Thymus (tissue), 11 donors: ENCODE measurements at regions not wholly inside any gene's neighbourhood (a gene's known extent, or its start where the extent isn't known, plus 50 kb on each side); places are given as distances from the start of the nearest gene placed in this dataset.

ENCODE experiments used
- DNase-seq, 9 donors: peaks; one replicate each; pipeline ENCODE4 v3.0.0-alpha.2; 2013; ENCODE audit warnings: low spot score in 9 of 9, low read depth in 6 of 9, missing footprints in 1 of 9
- H3K27ac ChIP-seq, 2 donors: one replicate each; pipeline ENCODE4 v1.5.1; 2013; ENCODE audit warnings: control low read depth in 1 of 2, low read depth in 1 of 2, low read length in 1 of 2, mild to moderate bottlenecking in 1 of 2, moderate library complexity in 1 of 2
- H3K27me3 ChIP-seq, 2 donors: one replicate each; pipeline ENCODE4 v1.5.1; 2013; ENCODE audit warnings: low read length in 1 of 2; ENCODE audit not compliant: control insufficient read depth in 2 of 2, insufficient read depth in 1 of 2
- H3K36me3 ChIP-seq, 2 donors: one replicate each; pipeline ENCODE4 v1.5.1; 2013; ENCODE audit warnings: low read length in 1 of 2, mild to moderate bottlenecking in 1 of 2, moderate library complexity in 1 of 2; ENCODE audit not compliant: control insufficient read depth in 2 of 2, insufficient read depth in 2 of 2
- H3K4me1 ChIP-seq, 2 donors: one replicate each; pipeline ENCODE4 v1.5.1; 2013; ENCODE audit warnings: low read length in 2 of 2; ENCODE audit not compliant: control insufficient read depth in 2 of 2, insufficient read depth in 2 of 2
- H3K4me3 ChIP-seq, 2 donors: one replicate each; pipeline ENCODE4 v1.5.1; 2013; ENCODE audit warnings: low read length in 2 of 2, control low read depth in 1 of 2, mild to moderate bottlenecking in 1 of 2
- H3K9me3 ChIP-seq, 2 donors: one replicate each; pipeline ENCODE4 v1.5.1; 2013; ENCODE audit warnings: low read length in 1 of 2, mild to moderate bottlenecking in 1 of 2; ENCODE audit not compliant: control insufficient read depth in 2 of 2, insufficient read depth in 1 of 2
- WGBS: extraction: QIAGEN DNeasy Blood & Tissue Kit; methylation state at CpG from one replicate; pipeline ENCODE4 v1.1.7; 2013; 5-methylcytosine and 5-hydroxymethylcytosine counted together
- donor health status: healthy.

DNA sequence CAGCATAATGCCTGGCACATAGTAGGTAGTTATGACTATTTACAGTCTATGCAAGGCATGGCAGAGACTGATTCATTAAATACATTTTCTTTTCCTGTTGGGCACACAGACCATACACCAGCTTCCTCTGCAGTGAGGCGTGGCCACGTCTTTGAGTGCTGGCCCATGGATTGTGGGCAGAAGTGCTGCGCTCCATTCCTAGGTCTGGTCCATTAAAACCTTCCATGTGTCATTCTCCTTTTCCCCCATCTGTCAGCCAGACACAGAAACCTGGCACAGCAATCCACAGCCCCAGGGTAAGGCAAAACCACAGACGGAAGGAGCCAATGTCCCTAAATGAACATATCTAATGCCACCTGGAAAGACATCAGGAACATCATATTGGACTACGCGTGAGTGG, 141.9 kb downstream of the TTC32 start:
- DNase-seq: no peak
- Histone ChIP-seq H3K36me3 (no peaks in the 10 kb centered on the region), H3K9me3 (no peaks in the 10 kb centered on the region), H3K27ac (no peak overlapping the region), H3K4me1 (peaks cover 0 to 2% of the 10 kb centered on the region in 2 donors), H3K4me3 (no peak overlapping the region), H3K27me3 (no peaks in the 10 kb centered on the region)
- 82% methylated on average over 6 of the region's 6 CpGs for WGBS

- Histone ChIP-seq H3K27me3 (no peaks in the 10 kb centered on the region), H3K36me3 (no peaks in the 10 kb centered on the region), H3K9me3 (no peaks in the 10 kb centered on the region), H3K27ac (no peak overlapping the region), H3K4me3 (no peak overlapping the region), H3K4me1 (peaks cover 0 to 2% of the 10 kb centered on the region in 2 donors)
- DNase-seq: no peak
- WGBS: 81% methylated on average over 5 of the region's 5 CpGs
Measured at GRCh38 chr2:19758658-19759057, 143.1 kb downstream of the TTC32 start.

- H3K36me3 ChIP-seq: no peaks in the 10 kb centered on the region
- H3K4me3 ChIP-seq: no peak overlapping the region
- DNase-seq: no peak
- peaks cover 0 to 2% of the 10 kb centered on the region in 2 donors for H3K4me1 ChIP-seq
- 88% methylated on average over 3 of the region's 3 CpGs for WGBS
- no peaks in the 10 kb centered on the region for H3K9me3 ChIP-seq
- H3K27ac ChIP-seq: no peak overlapping the region
- H3K27me3 ChIP-seq: no peaks in the 10 kb centered on the region
Measured at GRCh38 chr2:19757586-19757985, 144.2 kb downstream of the TTC32 start.

DNA sequence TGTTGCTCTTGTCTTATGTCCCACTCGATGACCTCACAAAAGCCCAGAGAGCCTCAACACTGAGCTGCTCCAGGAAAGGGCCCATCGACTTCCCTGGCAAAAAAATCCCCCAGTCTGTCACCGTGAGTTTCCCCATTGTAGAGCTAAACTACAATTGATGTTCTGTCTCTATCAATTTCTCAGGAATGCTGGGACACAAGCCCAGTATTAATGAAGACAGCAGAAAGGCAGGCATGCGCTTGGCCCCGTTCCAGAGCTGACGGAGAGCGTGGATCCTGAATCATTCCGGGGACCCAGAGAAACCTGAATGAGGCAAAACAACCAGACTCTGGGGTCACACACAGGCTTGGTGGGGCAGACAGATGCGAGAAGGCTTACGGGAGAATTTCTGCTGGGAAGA, 146.9 kb downstream of the TTC32 start:
- H3K36me3 ChIP-seq: no peaks in the 10 kb centered on the region
- no peaks in the 10 kb centered on the region for H3K27me3 ChIP-seq
- no peak overlapping the region for H3K4me3 ChIP-seq
- 92% methylated on average over 10 of the region's 10 CpGs for WGBS
- no peak for DNase-seq
- peaks cover 0 to 2% of the 10 kb centered on the region in 2 donors for H3K4me1 ChIP-seq
- no peak overlapping the region for H3K27ac ChIP-seq
- no peaks in the 10 kb centered on the region for H3K9me3 ChIP-seq

- H3K9me3 ChIP-seq: no peaks in the 10 kb centered on the region
- H3K36me3 ChIP-seq: no peaks in the 10 kb centered on the region
- H3K4me3 ChIP-seq: no peak overlapping the region
- DNase-seq: no peak
- peaks cover 0 to 2% of the 10 kb centered on the region in 2 donors for H3K4me1 ChIP-seq
- WGBS: 96% methylated on average over 2 of the region's 2 CpGs
- no peaks in the 10 kb centered on the region for H3K27me3 ChIP-seq
- H3K27ac ChIP-seq: no peak overlapping the region
Measured at GRCh38 chr2:19753818-19754217, 148.0 kb downstream of the TTC32 start.

DNA sequence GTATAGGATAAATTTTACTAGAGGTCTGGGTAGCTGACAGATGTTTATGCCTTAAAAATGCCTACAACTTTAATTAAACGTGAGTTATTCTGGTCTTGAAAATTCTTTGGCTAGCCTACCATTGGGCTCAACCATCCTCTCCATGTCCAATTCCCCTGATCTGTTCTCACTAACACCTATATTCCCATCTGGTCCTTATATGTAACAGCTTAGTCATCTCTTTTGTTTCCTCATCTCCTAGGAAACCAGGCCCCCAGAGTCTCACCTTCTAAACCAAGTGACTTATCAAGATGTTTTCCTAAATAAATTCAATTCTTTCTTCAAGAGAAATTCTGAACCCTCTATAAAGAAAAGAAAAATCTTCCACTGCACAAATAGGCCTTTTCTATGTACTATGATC, 148.5 kb downstream of the TTC32 start:
- Histone ChIP-seq H3K4me3 (no peak overlapping the region), H3K9me3 (no peaks in the 10 kb centered on the region), H3K36me3 (no peaks in the 10 kb centered on the region), H3K27me3 (no peaks in the 10 kb centered on the region), H3K4me1 (peaks cover 0 to 2% of the 10 kb centered on the region in 2 donors), H3K27ac (no peak overlapping the region)
- DNase-seq: no peak
- WGBS: 89% methylated on average over 1 of the region's 1 CpG

- Histone ChIP-seq H3K4me1 (peaks cover 0 to under 1% of the 10 kb centered on the region in 2 donors), H3K4me3 (no peak overlapping the region), H3K36me3 (no peaks in the 10 kb centered on the region), H3K27me3 (no peaks in the 10 kb centered on the region), H3K9me3 (no peaks in the 10 kb centered on the region), H3K27ac (no peak overlapping the region)
- no peak for DNase-seq
- 81% methylated on average over 3 of the region's 3 CpGs for WGBS
Measured at GRCh38 chr2:19752500-19752899, 149.3 kb downstream of the TTC32 start.

DNA sequence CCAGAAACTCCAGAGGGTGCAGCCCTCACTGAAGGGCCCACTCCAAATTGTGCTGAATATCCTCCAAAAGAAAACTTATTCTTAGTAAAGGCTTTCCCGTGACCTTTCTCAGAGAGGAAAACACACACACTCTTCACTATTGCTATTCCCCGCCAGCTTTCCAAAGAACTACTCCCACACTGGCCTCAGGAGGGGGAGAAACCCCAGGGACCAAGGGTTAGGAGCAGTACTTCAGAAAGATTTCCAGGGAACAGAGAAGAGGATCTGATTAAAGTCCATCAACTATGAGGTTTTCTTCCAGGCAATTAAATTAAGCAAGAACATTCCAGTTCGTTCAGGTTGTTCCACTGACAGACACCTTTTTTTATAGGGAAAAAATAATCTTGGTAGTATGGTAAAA, 150.2 kb downstream of the TTC32 start:
- no peak for DNase-seq
- H3K27ac ChIP-seq: no peak overlapping the region
- H3K4me3 ChIP-seq: no peak overlapping the region
- H3K9me3 ChIP-seq: no peaks in the 10 kb centered on the region
- WGBS: 89% methylated on average over 3 of the region's 3 CpGs
- no peaks in the 10 kb centered on the region for H3K36me3 ChIP-seq
- no peaks in the 10 kb centered on the region for H3K27me3 ChIP-seq
- H3K4me1 ChIP-seq: no peaks in the 10 kb centered on the region

GRCh38 chr2:19750136-19750535, 151.6 kb downstream of the TTC32 start:
- Histone ChIP-seq H3K9me3 (no peaks in the 10 kb centered on the region), H3K4me3 (no peak overlapping the region), H3K36me3 (no peaks in the 10 kb centered on the region), H3K27ac (no peak overlapping the region), H3K27me3 (no peaks in the 10 kb centered on the region), H3K4me1 (no peaks in the 10 kb centered on the region)
- no peak for DNase-seq
- WGBS: 91% methylated on average over 4 of the region's 4 CpGs

DNA sequence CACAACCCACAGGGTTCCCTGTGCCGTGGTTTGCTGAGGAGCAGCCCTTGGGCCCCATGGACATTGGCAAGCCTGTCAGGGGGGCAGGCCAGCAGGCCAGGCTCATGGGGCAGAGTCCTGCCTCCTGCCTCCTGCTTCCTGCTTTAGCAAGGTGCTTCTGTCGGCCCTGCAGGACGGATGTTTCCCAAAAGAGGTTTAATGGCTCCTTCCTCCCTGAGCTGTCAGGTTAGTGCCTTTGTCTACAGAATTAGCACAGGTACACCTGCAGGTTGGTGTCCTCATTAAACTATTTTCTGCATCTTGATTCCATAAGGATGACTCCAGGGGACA, 152.3 kb downstream of the TTC32 start:
- no peaks in the 10 kb centered on the region for H3K36me3 ChIP-seq
- DNase-seq: no peak
- no peaks in the 10 kb centered on the region for H3K4me1 ChIP-seq
- H3K27me3 ChIP-seq: no peaks in the 10 kb centered on the region
- H3K9me3 ChIP-seq: no peaks in the 10 kb centered on the region
- no peak overlapping the region for H3K4me3 ChIP-seq
- 87% methylated on average over 3 of the region's 3 CpGs for WGBS
- H3K27ac ChIP-seq: no peak overlapping the region
